A549 (cell line): ENCODE measurements at regions not wholly inside any gene's neighbourhood (a gene's known extent, or its start where the extent isn't known, plus 50 kb on each side); places are given as distances from the start of the nearest gene placed in this dataset.

Experiments
- ATAC-seq, 2 experiments: fragments of 200-7000 bp in 1 of 2; fragments of >200 bp in 1 of 2; cut with Nextera tagmentation in 1 of 2; cut with Tn5 transposase in 1 of 2; 3 replicates each; pipeline versions ENCODE4 v1.8.0 to v1.9.1; 2018 to 2020; ENCODE audit warnings: mild to moderate bottlenecking in 1 of 2, moderate library complexity in 1 of 2
- CTCF ChIA-PET: fragments of 300-600 bp; sonication (Branson Sonifier 250); formaldehyde crosslinking; extraction: SDS; loops from one replicate; lab custom pipeline; 2021; ENCODE audit warnings: antibody characterized with exemption, inconsistent platforms; lab: Yijun Ruan, JAX
- POLR2A ChIA-PET: fragments of 350-600 bp; formaldehyde crosslinking; extraction: SDS; loops from one replicate; lab custom pipeline; 2021; ENCODE audit warnings: antibody characterized with exemption, inconsistent platforms; lab: Yijun Ruan, JAX
- DNase-seq, 2 experiments: peaks; one replicate each; pipeline versions ENCODE4 v3.0.0 to v3.0.0-alpha.2; 2011 to 2016; ENCODE audit warnings: low read depth in 1 of 2, low spot score in 1 of 2
- FAIRE-seq: peaks from 2 replicates; lab custom pipeline; 2011; peaks lifted over from hg19 to GRCh38; lab: Jason Lieb, UNC
- H3K27ac ChIP-seq, 2 experiments: fragments of >200 bp; sonication (Bioruptor Twin); formaldehyde crosslinking; 3 replicates each; pipeline ENCODE4 v1.5.1; 2016 to 2017
- H3K4me1 ChIP-seq: fragments of >200 bp; sonication (Bioruptor Twin); formaldehyde crosslinking; 3 replicates; pipeline ENCODE4 v1.6.1; 2016
- H3K4me2 ChIP-seq: fragments of >200 bp; sonication (Bioruptor Twin); formaldehyde crosslinking; 3 replicates; pipeline ENCODE4 v1.6.1; 2016
- H3K4me3 ChIP-seq: fragments of >200 bp; sonication (Bioruptor Twin); formaldehyde crosslinking; 3 replicates; pipeline ENCODE4 v1.5.1; 2016
- H3K9me3 ChIP-seq: fragments of >200 bp; sonication (Bioruptor Twin); formaldehyde crosslinking; 3 replicates; pipeline ENCODE4 v1.6.1; 2016
- BCL3 ChIP-seq: fragments of >200 bp; sonication (Bioruptor Twin); formaldehyde crosslinking; IDR thresholded peaks from 3 replicates; pipeline ENCODE4 v1.6.1; 2016
- BHLHE40 ChIP-seq: IDR thresholded peaks from 2 replicates; pipeline ENCODE4 v1.6.1; 2012; ENCODE audit warnings: low read depth, low read length, inconsistent platforms
- CBX2 ChIP-seq: fragments of 200-600 bp; sonication (generic); IDR thresholded peaks from 2 replicates; pipeline ENCODE4 v1.6.1; 2016; ENCODE audit warnings: low read depth, mild to moderate bottlenecking, borderline replicate concordance
- CBX8 ChIP-seq: fragments of 200-600 bp; sonication (generic); IDR thresholded peaks from 2 replicates; pipeline ENCODE4 v1.6.1; 2016
- CEBPB ChIP-seq, 2 experiments: fragments of >200 bp in 1 of 2; sonication (Bioruptor Twin) in 1 of 2; formaldehyde crosslinking in 1 of 2; IDR thresholded peaks; 2 replicates each; pipeline ENCODE4 v1.6.1; 2012 to 2016
- EHF ChIP-seq: fragments of 250-450 bp; sonication (Bioruptor Pico); IDR thresholded peaks from 2 replicates; pipeline ENCODE4 v1.5.0; 2020; ENCODE audit warnings: mild to moderate bottlenecking
- EHMT2 ChIP-seq: fragments of 200-600 bp; sonication (generic); IDR thresholded peaks from 2 replicates; pipeline ENCODE4 v1.6.1; 2016; ENCODE audit warnings: antibody characterized with exemption, low read depth, mild to moderate bottlenecking, moderate library complexity
- ELK1 ChIP-seq: fragments of 150-350 bp; IDR thresholded peaks from 2 replicates; pipeline ENCODE4 v1.6.1; 2014; ENCODE audit warnings: low read depth, mild to moderate bottlenecking, low read length
- EP300 ChIP-seq, 2 experiments: fragments of >200 bp; sonication (Bioruptor Twin); formaldehyde crosslinking; IDR thresholded peaks; 2 replicates in 1 of 2; 3 replicates in 1 of 2; pipeline ENCODE4 v1.6.1; 2016 to 2017
- ESRRA ChIP-seq: fragments of 150-350 bp; IDR thresholded peaks from 2 replicates; pipeline ENCODE4 v1.6.1; 2014; ENCODE audit warnings: mild to moderate bottlenecking, low read length, borderline replicate concordance
- FOSB ChIP-seq: fragments of 250-450 bp; sonication (Bioruptor Pico); IDR thresholded peaks from 2 replicates; pipeline ENCODE4 v1.5.0; 2020; ENCODE audit warnings: mild to moderate bottlenecking, moderate library complexity
- GATA3 ChIP-seq: IDR thresholded peaks from 2 replicates; pipeline ENCODE4 v1.6.1; 2012; ENCODE audit warnings: borderline replicate concordance
- HOXB5 ChIP-seq: fragments of 250-450 bp; sonication (Bioruptor Pico); IDR thresholded peaks from 2 replicates; pipeline ENCODE4 v1.5.0; 2020; ENCODE audit warnings: mild to moderate bottlenecking, moderate library complexity
- JUNB ChIP-seq: fragments of >200 bp; sonication (Bioruptor Twin); formaldehyde crosslinking; IDR thresholded peaks from 2 replicates; pipeline ENCODE4 v1.6.1; 2016
- KDM1A ChIP-seq: fragments of 200-600 bp; sonication (generic); IDR thresholded peaks from 2 replicates; pipeline ENCODE4 v1.6.1; 2016; ENCODE audit warnings: low read depth, mild to moderate bottlenecking
- KDM5A ChIP-seq: fragments of 200-600 bp; sonication (generic); IDR thresholded peaks from 2 replicates; pipeline ENCODE4 v1.6.1; 2016; ENCODE audit warnings: antibody characterized with exemption, mild to moderate bottlenecking
- MAZ ChIP-seq: fragments of 150-350 bp; IDR thresholded peaks from 2 replicates; pipeline ENCODE4 v1.6.1; 2014; ENCODE audit warnings: antibody characterized with exemption, low read depth, low read length, borderline replicate concordance
- NR3C1 ChIP-seq: fragments of >200 bp; sonication (Bioruptor Twin); formaldehyde crosslinking; IDR thresholded peaks from 3 replicates; pipeline ENCODE4 v1.6.1; 2017
- RAD21 ChIP-seq, 2 experiments: fragments of >200 bp in 1 of 2; sonication (Bioruptor Twin) in 1 of 2; formaldehyde crosslinking in 1 of 2; IDR thresholded peaks in 1 of 2; conservative IDR thresholded peaks in 1 of 2; 2 replicates in 1 of 2; 3 replicates in 1 of 2; pipeline ENCODE4 v1.6.1; 2012 to 2018; ENCODE audit warnings: inconsistent platforms in 1 of 2
- RARB ChIP-seq: fragments of 250-450 bp; sonication (Bioruptor Pico); IDR thresholded peaks from 2 replicates; pipeline ENCODE4 v1.8.0; 2021; ENCODE audit warnings: mild to moderate bottlenecking, moderate library complexity
- RNF2 ChIP-seq: fragments of 200-600 bp; sonication (generic); IDR thresholded peaks from 2 replicates; pipeline ENCODE4 v1.6.1; 2016; ENCODE audit warnings: low read depth, mild to moderate bottlenecking, antibody characterized with exemption, moderate library complexity, borderline replicate concordance
- SREBF2 ChIP-seq: fragments of 450-650 bp; IDR thresholded peaks from 2 replicates; pipeline ENCODE4 v1.6.1; 2014; ENCODE audit warnings: mild to moderate bottlenecking, moderate library complexity
- TFCP2L1 ChIP-seq: fragments of 250-450 bp; sonication (Bioruptor Pico); IDR thresholded peaks from 2 replicates; pipeline ENCODE4 v1.5.0; 2021; ENCODE audit warnings: mild to moderate bottlenecking
- ZFP36 ChIP-seq: fragments of 450-650 bp; IDR thresholded peaks from 2 replicates; pipeline ENCODE4 v1.6.1; 2014; ENCODE audit warnings: borderline replicate concordance; ENCODE audit not compliant: partially characterized antibody
- ZSCAN20 ChIP-seq: fragments of 250-450 bp; sonication (Bioruptor Pico); IDR thresholded peaks from 2 replicates; pipeline ENCODE4 v1.8.0; 2022; ENCODE audit warnings: mild to moderate bottlenecking, moderate library complexity
- WGBS: methylation state at CpG from one replicate; pipeline ENCODE4 v1.1.6; 2017; ENCODE audit errors: missing lambda C conversion rate; 5-methylcytosine and 5-hydroxymethylcytosine counted together
- TF ChIP-seq, protein P1 (sequence below): fragments of 250-450 bp; sonication (Bioruptor Pico); IDR thresholded peaks from 2 replicates; pipeline ENCODE4 v1.5.0; 2020; ENCODE audit warnings: low read depth, mild to moderate bottlenecking, moderate library complexity
- TF ChIP-seq, protein P2 (sequence below): fragments of 200-600 bp; sonication (generic); IDR thresholded peaks from 2 replicates; pipeline ENCODE4 v1.6.1; 2016; ENCODE audit warnings: antibody characterized with exemption, mild to moderate bottlenecking, moderate library complexity

- H3K4me1 ChIP-seq = no peaks in the 10 kb centered on the region
- H3K4me3 ChIP-seq = no peak overlapping the region
- FAIRE-seq (no peak), DNase-seq (no peak), ATAC-seq (no peak)
- 51% methylated on average over 2 of the region's 2 CpGs for WGBS
- no peaks in the 10 kb centered on the region for H3K9me3 ChIP-seq
- H3K27ac ChIP-seq = no peak overlapping the region
- ChIA-PET CTCF (no interaction called here), POLR2A (no interaction called here)
- TF ChIP-seq HOXB5 (no peak), CEBPB (IDR thresholded peaks at IDR 0.05) (peak in 1 of 2 experiments; percentile 38; a peak in 1 of 4 replicates)
- H3K4me2 ChIP-seq = no peak overlapping the region
Observed at GRCh38 chr12:88255224-88255623, 113.1 kb downstream of the TMTC3 start.

DNA sequence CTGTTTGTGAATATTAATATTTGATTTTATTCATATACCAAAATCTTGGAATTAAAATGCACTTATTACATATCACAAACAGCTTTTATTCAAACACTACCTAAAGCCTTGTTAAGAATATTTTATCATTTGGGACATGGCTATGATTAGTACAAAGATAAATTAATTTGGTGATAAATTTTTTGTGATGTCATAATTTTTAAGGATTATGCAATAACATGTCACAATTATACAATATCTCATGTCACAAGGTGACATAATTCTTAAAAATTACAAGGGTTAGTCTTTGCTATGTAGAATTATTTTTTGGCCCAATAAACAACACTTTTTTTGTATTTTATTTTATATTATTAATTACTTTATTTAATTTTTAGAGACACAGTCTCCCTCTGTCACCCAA is 113.7 kb downstream of the TMTC3 start:
- ChIA-PET CTCF (no interaction called here), POLR2A (no interaction called here)
- DNase-seq (no peak), ATAC-seq (no peak), FAIRE-seq (no peak)
- Histone ChIP-seq H3K4me2 (no peak overlapping the region), H3K4me3 (no peak overlapping the region), H3K9me3 (no peaks in the 10 kb centered on the region), H3K27ac (no peak overlapping the region), H3K4me1 (no peaks in the 10 kb centered on the region)
- TF ChIP-seq RNF2 (no peak), RARB (CRISPR knock-in tag) (no peak), SREBF2 (no peak), KDM5A (no peak), FOSB (CRISPR knock-in tag) (no peak), MAZ (no peak), CEBPB (IDR thresholded peaks at IDR 0.05) (no peak), NR3C1 (no peak), CBX2 (no peak), KDM1A (no peak), EHMT2 (no peak), ESRRA (no peak)
- TF ChIP-seq, protein P1, sequence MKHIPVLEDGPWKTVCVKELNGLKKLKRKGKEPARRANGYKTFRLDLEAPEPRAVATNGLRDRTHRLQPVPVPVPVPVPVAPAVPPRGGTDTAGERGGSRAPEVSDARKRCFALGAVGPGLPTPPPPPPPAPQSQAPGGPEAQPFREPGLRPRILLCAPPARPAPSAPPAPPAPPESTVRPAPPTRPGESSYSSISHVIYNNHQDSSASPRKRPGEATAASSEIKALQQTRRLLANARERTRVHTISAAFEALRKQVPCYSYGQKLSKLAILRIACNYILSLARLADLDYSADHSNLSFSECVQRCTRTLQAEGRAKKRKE (CRISPR knock-in tag) = no peak

- no peak for DNase-seq
- CTCF ChIA-PET = no interaction called here
- no peak for FAIRE-seq
- Histone ChIP-seq H3K4me1 (no peaks in the 10 kb centered on the region), H3K9me3 (no peaks in the 10 kb centered on the region), H3K4me2 (no peak overlapping the region), H3K27ac (no peak overlapping the region), H3K4me3 (no peak overlapping the region)
- no peak for ATAC-seq
- 99% methylated on average over 2 of the region's 2 CpGs for WGBS
- TF ChIP-seq ELK1 (no peak), CBX2 (no peak), ZFP36 (no peak), RAD21 (conservative IDR thresholded peaks at IDR 0.05 in 1 of 2, IDR thresholded peaks at IDR 0.05 in 1 of 2) (no peak), RARB (CRISPR knock-in tag) (no peak), EP300 (IDR thresholded peaks at IDR 0.05) (no peak), BCL3 (no peak), EHF (CRISPR knock-in tag) (no peak), GATA3 (no peak), ZSCAN20 (CRISPR knock-in tag) (no peak), JUNB (no peak), BHLHE40 (no peak), SREBF2 (no peak), KDM5A (no peak), TFCP2L1 (CRISPR knock-in tag) (no peak), CBX8 (no peak)
- TF ChIP-seq, protein P2, sequence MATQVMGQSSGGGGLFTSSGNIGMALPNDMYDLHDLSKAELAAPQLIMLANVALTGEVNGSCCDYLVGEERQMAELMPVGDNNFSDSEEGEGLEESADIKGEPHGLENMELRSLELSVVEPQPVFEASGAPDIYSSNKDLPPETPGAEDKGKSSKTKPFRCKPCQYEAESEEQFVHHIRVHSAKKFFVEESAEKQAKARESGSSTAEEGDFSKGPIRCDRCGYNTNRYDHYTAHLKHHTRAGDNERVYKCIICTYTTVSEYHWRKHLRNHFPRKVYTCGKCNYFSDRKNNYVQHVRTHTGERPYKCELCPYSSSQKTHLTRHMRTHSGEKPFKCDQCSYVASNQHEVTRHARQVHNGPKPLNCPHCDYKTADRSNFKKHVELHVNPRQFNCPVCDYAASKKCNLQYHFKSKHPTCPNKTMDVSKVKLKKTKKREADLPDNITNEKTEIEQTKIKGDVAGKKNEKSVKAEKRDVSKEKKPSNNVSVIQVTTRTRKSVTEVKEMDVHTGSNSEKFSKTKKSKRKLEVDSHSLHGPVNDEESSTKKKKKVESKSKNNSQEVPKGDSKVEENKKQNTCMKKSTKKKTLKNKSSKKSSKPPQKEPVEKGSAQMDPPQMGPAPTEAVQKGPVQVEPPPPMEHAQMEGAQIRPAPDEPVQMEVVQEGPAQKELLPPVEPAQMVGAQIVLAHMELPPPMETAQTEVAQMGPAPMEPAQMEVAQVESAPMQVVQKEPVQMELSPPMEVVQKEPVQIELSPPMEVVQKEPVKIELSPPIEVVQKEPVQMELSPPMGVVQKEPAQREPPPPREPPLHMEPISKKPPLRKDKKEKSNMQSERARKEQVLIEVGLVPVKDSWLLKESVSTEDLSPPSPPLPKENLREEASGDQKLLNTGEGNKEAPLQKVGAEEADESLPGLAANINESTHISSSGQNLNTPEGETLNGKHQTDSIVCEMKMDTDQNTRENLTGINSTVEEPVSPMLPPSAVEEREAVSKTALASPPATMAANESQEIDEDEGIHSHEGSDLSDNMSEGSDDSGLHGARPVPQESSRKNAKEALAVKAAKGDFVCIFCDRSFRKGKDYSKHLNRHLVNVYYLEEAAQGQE = no peak
- POLR2A ChIA-PET = no interaction called here
Observed at GRCh38 chr12:88258396-88258795, 116.3 kb downstream of the TMTC3 start.
